Fibroblast of skin of left biceps (primary cell): ENCODE measurements at regions not wholly inside any gene's neighbourhood (a gene's known extent, or its start where the extent isn't known, plus 50 kb on each side); places are given as distances from the start of the nearest gene placed in this dataset.
"Not testable (repeated sequence)": the region's sequence is repeated elsewhere in the genome, so short reads cannot be mapped to it uniquely, and the experiment has no call there.

Experiments used
- DNase-seq, 2 experiments: peaks; one replicate each; pipeline ENCODE4 v3.0.0-alpha.2; 2013; ENCODE audit warnings: low read depth in 2 of 2

DNA sequence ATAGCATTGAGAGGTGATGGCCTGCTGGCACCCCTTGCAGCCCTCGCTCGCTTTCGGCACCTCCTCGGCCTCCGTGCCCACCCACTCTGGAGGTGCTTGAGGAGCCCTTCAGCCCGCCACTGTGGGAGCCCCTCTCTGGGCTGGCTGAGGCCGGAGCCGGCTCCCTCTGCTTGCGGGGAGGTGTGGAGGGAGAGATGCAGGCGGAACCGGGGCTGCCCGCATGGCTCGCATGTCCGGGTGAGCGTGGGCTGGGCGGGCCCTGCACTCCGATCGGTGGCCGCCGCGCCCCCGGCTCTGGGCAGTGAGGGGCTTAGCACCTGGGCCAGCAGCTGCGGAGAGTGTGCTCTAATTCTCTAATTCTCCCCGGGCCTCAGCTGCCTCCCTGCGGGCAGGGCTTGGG is 101.1 kb downstream of the KIF4B start:
- DNase-seq = no peak

DNA sequence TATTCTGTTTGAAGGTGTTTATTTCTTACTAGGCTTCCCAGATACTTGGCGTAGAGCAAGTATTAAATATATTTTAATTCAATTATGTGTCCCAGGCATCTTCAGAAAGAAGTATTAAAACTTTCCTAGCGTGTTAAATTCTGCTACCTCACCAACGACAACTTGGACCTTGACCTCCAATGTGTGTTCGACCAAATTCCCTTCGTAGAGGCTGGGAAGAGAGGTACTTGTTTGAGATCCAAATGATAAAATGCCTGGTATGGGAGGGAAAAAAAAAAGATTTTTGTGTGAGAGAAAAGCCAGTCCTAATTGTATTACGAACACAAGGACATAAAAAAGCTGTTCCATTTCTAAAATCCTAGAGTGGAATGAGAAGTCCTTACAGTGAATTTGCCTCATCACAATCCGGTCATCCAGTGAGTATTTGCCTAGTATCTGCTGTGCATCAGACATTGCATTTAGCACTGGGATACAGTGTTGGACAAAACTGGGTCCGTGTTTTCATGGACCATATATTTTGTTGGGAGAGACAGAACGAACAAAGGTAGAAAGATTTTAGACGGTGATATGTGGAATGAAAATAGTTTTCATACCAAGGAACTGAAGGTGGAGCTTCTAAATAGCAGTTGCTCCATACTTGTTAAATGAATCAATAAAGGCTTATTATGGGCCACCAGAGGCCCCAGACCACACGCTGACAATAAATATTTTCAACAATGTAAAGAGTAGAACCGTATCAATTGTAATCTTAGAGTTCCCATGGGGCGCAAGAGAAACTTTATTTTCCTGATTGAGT is 103.1 kb downstream of the KIF4B start:
- no peak for DNase-seq

DNA sequence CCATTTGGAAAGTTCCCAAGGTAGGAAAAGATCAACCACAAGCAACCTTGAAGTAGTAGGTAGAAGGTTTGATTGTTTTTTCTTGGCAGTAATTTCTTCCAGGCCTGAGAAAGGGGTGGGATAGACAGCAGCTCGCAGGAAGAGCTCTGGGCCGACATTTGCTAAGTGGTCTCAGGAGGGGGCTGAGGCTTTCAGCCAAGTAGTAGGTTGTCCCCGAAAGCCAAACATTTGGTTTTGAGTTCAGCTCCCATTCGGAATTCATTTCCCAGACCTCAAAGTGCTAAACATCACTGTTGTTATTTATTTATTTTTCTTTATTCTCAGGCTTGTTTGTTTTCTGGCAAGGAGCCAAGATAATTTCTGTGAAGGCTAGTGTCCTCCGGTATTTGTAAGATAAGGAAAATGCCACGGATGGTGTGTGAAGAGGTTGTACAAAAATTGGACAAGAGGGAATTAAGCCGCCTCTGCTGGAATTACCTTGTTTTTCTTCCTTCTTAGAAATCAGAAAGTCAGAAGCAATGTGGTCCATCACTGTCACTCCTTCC is 112.1 kb downstream of the KIF4B start:
- DNase-seq = no peak

DNA sequence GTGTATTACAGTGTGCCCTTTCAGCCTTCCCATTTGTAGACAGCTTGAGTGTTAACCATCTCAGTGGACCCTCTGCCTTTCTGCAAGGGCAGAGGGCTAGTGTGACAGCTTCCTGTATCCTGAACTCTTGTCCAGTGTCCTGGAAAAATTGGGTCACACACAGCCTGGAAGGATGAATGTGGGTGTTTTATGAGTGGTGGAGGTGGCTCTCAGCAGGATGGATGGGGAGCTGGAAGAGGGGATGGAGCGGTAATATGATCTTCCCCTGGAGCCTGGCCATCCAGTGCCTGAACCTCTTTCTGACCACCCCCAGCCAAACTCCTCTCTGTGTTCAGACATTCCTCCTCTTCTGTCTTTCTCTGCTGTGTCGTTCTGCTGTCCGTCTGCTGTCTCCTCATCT is 113.0 kb downstream of the KIF4B start:
- no peak for DNase-seq

DNA sequence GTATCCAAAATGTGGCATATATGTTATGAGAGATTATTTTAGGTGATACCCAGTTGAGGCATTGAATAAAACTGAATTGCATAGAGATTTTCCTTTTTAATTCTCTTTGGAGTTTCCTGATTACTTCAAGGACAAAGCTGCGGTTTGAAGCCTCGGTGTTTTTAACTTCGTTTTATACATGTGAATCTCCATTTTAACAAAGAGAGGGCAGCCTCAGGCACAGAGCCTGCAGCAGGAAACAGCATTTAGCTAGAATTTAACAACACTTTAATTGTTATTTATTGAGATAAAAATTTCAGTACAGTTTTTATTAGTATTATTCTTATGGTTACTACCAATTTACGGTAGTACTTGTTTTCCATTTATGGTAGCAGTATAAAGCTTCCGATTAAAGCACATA is 114.0 kb downstream of the KIF4B start:
- DNase-seq = no peak

DNA sequence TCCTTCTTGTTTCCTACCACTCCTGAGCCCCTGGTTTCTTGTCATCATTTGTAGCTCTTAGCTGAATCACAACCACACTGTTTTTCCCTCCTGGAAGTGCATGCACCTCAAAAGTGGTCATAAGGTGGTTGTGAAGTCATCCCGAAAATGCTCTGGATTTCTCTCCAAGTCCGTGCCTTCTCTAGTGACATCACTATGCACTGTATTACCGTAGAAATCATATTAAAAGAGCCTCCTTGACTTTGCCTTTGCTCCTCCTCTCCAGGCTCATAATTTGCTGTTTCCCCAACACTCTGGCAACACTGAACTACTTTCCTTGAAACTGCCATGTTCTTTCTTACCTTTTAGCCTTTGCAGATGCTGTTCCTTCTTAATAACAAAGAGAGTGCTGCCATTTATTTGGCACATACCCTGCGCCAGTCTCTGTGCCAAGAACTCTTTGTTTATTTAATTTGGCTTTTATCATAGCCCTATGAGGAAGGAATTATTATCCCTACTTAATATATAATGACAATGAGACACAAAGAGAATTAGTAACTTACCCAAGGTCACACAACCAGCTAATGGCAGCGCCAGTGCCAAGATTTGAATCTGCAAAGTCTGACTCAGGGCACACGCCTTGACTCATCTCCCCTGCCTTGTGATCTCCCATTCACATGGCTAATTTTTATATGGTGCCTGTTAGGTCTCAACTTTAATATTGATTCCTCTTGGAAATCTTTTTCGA is 115.4 kb downstream of the KIF4B start:
- no peak for DNase-seq

DNA sequence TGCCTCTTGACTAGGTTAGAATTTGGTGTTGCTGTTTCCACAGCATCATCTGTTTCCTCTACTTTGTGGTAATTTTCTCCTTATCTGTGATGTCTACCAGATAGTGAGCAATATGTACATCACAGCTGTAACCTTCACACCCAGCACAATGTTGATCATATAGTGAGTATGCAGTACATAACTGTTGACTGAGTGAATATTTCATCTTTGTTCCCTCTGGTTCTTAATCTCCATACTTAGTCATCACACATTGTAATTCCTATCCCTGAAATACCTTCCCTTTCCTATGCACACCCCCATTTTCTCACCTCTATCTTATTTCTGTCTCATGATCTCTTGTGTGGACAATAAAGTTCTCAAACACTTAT is 115.9 kb downstream of the KIF4B start:
- DNase-seq = no peak

DNA sequence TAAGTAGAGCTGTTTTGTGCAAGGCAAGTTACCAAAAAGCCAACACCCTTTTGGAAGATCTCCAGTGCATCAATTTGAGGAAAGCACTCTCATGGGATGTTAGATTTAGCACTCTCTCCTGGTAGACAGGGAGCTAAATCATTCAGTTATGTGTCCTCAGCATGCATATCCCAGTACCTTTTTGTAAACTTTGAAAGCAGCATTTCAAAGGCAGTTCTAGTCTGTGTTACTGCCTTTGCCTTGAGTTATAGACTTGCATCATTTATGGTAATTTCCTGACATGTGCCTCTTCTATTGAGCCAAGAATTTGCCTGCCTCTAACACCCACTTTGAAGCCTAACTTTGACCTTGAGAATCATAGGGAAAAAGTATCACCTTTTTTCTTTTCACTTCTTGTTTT is 120.6 kb downstream of the KIF4B start:
- no peak for DNase-seq

DNA sequence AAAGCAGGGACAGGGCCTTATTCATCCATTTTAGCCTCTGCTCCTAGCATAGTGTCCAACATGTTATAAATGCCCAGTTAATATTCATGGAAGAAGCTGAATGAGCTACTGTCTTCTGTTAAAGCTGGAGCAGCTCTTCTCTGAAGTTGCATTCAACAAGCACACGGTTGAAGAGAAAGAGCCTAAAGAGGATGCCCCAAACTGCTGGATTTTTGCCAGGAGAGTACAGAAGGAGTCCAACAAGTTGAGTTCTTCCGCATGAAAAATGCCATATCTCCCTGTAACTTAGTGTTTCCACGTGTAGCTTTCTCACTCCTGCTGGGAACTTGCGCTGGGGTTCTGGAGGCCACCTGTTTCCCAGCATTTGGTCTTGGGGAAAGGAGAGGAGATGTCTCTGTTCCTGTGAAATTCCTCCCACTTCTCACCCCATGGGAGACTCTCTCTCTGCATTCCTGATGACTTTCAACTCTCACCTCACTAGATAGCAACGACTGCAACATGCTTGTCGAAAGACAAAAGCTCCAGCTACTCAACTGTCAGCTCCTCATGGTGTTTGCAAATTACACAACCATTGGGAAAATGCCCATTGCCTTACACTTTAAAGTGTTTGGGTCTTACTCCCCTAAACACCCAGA is 122.8 kb downstream of the KIF4B start:
- DNase-seq = no peak

DNA sequence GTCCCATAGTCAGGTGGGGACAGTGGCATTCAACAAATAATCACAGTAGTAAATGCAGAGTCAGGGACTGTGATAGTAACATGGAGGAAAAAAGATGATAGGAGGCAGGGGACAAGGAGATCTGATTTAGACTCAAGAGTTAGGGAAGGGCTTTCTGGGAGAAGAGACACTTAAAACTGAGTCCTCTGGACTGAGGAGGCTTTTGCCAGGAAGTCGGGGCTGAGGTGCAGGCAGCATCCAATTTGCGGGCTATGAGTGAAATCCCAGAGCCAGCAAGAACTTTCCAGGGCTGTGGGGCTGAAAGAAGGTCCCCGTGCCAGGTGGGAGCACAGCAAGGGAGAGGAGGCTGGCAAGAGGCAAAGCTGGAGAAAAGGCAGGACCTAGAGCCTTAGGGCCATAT is 124.1 kb downstream of the KIF4B start:
- no peak for DNase-seq

DNA sequence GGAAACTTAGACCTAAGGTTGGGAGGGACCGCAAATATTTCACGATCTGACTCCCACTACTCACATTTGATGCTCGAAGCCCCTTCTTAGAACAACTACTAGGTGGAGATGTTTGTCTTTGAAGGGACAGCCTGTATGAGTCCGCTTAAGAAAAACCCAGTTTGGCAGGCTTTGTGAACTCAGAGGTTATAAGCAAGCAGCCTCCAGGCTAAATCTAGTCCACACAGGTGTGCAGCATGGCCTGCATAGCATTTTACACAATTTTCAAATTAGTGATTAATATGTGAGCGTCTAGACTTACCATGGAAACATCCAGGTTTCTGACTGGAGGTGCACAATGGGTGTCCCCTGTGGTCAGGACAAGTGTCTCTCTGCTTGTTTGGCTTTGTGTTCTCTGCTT is 127.1 kb downstream of the KIF4B start:
- no peak for DNase-seq

DNA sequence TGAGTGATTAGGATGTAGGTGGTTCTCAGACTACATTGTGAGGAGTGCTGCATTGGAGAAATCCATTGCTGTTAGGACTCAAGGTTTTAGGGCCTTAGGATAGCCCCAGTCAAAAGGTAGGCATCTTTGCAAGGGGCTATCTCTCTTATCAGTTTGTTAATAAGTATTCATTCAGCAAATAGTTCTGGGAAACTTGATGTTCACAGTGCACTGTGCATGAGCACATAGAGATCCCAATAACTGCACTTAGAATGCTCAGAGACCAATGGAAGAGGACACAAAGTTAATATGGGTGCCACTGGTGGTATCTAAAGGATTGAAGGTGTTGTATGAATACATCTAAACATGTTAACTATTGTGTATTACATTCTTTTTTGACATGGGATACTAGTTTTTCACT is 131.4 kb downstream of the KIF4B start:
- DNase-seq = no peak

DNA sequence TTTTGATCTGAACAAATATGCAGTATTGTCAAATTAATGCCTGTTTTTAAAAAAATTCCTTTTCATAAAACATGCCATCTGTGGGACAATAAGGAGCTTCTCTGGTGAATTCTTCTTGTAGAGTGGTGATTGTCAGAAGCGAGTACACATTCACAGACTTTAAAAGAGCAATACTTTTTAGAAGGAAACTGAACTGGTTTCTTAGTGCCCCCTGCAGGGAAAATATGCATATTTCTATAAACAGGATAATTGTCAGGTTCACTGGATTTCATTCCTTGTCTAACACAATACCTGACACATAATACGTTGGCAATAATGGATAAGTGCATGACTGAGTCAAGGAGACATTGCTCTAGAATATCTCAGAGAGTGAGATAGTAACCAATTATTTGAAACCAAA is 133.7 kb downstream of the KIF4B start:
- no peak for DNase-seq

DNA sequence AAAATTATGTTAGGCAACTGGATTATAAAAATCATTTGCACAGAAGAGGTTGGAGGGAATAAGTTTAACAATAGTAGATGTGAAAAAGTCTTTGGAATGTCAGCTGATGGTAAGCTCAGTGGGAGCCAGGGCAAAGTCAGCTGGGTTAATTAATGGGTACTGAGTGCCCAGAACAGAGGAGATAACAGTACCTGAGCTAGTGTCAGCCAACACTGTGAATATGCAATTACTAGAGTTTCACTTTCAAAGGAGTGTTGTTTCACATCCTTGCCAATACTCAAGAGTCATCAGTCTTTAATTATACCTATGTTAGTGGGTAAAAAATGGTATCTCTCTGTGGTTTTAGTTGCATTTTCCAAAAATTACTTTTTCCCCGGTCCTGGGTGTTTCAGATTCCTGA is 135.1 kb downstream of the KIF4B start:
- no peak for DNase-seq

DNA sequence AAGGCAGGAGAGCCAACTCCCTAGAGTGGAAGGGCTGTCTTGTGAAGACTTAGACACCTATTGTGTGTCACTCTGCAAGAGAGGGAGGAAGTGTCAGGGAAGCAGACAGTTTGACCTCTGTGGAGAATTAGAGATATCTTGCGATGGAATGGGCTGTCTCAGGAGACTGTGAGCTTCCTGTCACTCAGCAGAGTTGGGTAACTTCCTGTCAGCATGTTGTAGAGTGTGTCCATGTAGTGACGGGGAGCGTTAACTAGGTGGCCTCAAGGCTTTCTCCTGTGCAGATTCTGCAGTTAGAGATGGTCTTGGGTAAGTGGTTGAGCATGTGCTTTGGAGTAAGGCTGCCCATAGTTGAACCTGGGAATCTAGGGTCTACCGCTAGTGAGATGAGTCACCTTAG is 136.5 kb downstream of the KIF4B start:
- DNase-seq = no peak

DNA sequence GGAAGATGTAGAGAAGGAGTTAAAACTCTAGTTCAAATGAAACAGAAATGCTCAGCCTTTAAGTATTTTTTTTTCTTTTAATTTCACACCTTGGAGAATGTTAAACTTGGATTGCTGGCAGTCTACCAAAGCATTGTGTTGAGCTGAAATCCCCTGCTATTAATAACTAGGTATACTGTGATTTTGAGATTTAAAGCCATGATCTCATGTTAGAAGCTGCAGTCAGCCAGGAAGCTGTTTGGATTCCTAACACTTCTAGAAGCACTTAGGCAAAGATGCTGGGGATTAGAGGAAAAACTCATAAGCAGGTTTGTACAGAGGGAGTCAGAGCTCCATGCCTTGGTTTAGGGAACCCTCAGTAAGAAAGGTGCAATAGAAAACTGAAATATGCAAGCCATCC is 141.4 kb downstream of the KIF4B start:
- DNase-seq = no peak

DNA sequence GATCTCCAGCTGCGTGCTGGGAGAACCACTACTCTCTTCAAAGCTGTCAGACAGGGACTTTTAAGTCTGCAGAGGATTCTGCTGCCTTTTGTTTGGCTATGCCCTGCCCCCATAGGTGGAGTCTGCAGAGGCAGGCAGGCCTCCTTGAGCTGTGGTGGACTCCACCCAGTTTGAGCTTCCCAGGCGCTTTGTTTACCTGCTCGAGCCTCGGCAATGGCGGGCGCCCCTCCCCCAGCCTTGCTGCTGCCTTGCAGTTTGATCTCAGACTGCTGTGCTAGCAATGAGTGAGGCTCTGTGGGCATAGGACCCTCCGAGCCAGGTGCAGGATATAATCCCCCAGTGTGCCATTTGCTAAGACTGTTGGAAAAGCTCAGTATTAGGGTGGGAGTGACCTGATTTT is 149.5 kb downstream of the KIF4B start:
- DNase-seq = not testable (repeated sequence)

DNA sequence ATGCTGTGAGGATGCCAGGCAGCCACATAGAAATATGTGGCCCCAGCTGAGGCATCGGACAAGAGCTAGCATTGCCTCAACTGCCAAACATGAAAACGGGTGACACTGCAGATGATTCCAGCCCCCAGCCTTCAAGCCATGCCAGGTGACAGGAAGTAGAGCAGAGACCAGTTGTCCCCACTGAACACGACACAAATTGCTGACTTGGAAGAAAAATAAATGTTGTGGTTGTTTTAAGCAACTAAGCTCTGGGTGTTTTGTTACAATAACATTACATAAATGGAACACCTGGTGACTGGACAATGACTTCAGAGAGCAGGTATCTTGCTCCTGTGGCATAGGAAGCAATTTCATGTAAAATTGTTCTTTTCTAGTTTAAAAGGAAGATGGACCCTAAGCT is 154.2 kb downstream of the KIF4B start:
- no peak for DNase-seq

DNA sequence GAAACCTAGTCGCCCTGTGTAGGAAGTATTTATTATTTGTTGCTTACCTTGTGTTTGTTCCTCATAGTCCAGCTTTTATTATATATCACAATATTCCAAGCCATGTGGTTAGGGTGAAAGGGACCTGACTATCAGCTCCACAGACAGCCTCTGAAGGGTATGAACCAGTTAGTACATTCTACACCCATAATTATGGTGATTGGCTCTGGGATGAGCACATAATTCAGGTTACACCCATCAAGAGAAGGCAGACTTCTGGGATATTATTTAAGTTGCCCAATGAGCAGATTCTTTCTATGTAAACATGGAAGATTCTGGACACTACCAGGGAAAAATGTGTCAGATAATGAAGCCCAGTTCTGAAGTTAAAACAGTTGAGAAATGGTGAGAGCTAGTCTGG is 168.0 kb downstream of the KIF4B start:
- no peak for DNase-seq

DNA sequence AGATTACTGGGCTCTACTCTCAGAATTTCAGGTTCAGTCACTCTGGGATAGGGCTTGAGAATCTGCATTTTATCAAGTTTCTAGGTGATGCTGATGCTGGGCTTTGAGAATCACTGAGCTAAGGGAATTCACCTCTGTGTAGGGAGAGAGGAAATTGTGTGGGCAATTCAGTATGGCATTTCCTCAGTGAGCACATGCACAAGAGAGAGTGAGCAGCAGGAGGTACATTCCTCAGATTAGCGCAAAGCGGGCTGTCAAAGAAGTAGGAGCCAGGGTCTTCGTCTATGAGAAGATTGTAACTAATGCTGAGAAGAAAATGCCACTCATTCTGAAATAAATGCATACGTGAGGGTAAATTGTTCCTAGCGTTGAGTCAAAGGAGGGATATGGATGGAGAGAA is 175.9 kb downstream of the KIF4B start:
- no peak for DNase-seq

DNA sequence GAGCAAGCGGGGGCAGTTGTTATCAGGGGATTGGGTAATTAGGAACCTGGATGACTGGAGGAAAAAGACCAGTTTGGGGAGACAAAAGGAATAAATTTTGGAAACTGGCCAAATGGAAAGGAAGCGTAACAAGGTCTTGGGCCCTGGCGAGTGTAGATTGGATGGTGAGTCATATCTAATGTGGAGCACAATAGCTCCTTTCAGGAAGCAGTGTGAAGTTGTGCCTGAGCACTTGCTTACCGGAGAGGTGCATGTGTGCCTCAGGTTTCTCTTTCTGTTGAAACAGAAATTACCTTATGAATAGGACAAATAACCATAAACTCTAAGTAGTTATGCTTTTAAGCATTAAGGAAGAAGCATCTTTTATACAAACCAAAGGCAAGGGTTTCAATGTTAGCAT is 176.4 kb downstream of the KIF4B start:
- DNase-seq = no peak

DNA sequence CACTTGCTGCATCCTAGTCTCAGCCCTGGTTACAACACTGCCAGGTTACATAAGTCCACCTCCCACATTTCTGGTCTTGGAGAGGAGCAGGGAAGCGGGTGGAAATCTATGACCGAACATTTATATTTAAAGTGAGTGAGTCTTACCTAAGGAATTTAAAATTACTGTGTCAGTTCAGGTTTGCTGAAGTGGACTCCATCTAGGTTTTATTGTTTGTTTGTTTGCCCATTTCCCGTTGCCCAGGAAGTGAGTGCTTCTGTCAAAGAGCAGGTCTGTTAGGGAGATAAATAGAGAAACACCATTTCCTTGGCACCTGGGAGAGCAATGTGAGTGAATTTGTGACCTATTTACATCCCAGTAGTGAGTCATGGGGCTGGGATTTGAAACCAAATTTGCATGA is 179.5 kb downstream of the KIF4B start:
- DNase-seq = no peak
